Uterus (tissue), 2 donors: ENCODE measurements at regions not wholly inside any gene's neighbourhood (a gene's known extent, or its start where the extent isn't known, plus 50 kb on each side); places are given as distances from the start of the nearest gene placed in this dataset.

Experiments
- POLR2A ChIP-seq, 2 donors: fragments of 450-650 bp; IDR thresholded peaks; one replicate each; pipeline ENCODE4 v1.6.1; 2016; ENCODE audit warnings: antibody characterized with exemption in 2 of 2, mild to moderate bottlenecking in 1 of 2, moderate library complexity in 1 of 2
- TF ChIP-seq, protein P1 (sequence below), 4 experiments: fragments of 200-600 bp in 2 of 4; fragments of 450-650 bp in 2 of 4; sonication (generic) in 2 of 4; IDR thresholded peaks; one replicate each; pipeline ENCODE4 v1.5.1; 2016 to 2019; ENCODE audit warnings: antibody characterized with exemption in 4 of 4, mild to moderate bottlenecking in 2 of 4, moderate library complexity in 1 of 4

GRCh38 chr6:11313207-11313606 lies 80.7 kb upstream of the NEDD9 start:
- TF ChIP-seq, protein P1, sequence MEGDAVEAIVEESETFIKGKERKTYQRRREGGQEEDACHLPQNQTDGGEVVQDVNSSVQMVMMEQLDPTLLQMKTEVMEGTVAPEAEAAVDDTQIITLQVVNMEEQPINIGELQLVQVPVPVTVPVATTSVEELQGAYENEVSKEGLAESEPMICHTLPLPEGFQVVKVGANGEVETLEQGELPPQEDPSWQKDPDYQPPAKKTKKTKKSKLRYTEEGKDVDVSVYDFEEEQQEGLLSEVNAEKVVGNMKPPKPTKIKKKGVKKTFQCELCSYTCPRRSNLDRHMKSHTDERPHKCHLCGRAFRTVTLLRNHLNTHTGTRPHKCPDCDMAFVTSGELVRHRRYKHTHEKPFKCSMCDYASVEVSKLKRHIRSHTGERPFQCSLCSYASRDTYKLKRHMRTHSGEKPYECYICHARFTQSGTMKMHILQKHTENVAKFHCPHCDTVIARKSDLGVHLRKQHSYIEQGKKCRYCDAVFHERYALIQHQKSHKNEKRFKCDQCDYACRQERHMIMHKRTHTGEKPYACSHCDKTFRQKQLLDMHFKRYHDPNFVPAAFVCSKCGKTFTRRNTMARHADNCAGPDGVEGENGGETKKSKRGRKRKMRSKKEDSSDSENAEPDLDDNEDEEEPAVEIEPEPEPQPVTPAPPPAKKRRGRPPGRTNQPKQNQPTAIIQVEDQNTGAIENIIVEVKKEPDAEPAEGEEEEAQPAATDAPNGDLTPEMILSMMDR (IDR thresholded peaks at IDR 0.05), result no peak
- TF ChIP-seq POLR2A (IDR thresholded peaks at IDR 0.05), result no peak
